HG02798 (cell line): ENCODE measurements at regions not wholly inside any gene's neighbourhood (a gene's known extent, or its start where the extent isn't known, plus 50 kb on each side); places are given as distances from the start of the nearest gene placed in this dataset.
"Not testable (repeated sequence)": the region's sequence is repeated elsewhere in the genome, so short reads cannot be mapped to it uniquely, and the experiment has no call there.

ENCODE experiments used
- ATAC-seq: cut with Tn5 transposase; IDR thresholded peaks from one replicate; pipeline ENCODE4 v1.9.1; 2021; ENCODE audit warnings: mild to moderate bottlenecking; ENCODE audit not compliant: unreplicated experiment, poor library complexity

DNA sequence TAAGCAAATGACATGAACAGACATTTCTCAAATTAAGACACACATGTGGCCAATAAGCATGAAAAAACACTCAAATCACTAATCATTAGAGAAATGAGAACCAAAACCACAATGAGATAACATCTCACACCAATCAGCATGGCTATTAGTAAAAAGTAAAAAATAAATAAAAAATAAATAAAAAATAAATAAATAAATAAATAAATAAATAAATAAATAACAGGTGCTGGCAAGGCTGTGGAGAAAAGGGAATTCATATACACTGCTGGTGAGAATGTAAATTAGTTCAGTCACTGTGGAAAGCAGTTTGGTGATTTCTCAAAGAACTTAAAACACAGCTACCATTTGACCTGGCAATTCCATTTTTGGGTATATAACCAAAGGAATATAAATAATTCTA is 167.1 kb upstream of the CNKSR2 start:
- no peak for ATAC-seq

DNA sequence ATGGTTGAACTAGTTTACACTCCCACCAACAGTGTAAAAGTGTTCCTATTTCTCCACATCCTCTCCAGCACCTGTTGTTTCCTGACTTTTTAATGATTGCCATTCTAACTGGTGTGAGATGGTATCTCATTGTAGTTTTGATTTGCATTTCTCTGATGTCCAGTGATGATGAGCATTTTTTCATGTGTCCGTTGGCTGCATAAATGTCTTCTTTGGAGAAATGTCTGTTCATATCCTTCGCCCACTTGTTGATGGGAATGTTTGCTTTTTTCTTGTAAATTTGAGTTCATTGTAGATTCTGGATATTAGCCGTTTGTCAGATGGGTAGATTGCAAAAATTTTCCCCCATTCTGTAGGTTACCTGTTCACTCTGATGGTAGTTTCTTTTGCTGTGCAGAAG is 155.0 kb upstream of the CNKSR2 start:
- ATAC-seq, result not testable (repeated sequence)

- no peak for ATAC-seq
Observed at GRCh38 chrX:21225643-21226042, 148.6 kb upstream of the CNKSR2 start.

GRCh38 chrX:21228974-21229373 is 145.2 kb upstream of the CNKSR2 start:
- not testable (repeated sequence) for ATAC-seq

GRCh38 chrX:21255032-21255618 is 119.1 kb upstream of the CNKSR2 start:
- peak; percentile 78 for ATAC-seq

GRCh38 chrX:21266949-21267348 is 107.3 kb upstream of the CNKSR2 start:
- no peak for ATAC-seq

GRCh38 chrX:21276736-21277433 is 97.3 kb upstream of the CNKSR2 start:
- no peak for ATAC-seq

DNA sequence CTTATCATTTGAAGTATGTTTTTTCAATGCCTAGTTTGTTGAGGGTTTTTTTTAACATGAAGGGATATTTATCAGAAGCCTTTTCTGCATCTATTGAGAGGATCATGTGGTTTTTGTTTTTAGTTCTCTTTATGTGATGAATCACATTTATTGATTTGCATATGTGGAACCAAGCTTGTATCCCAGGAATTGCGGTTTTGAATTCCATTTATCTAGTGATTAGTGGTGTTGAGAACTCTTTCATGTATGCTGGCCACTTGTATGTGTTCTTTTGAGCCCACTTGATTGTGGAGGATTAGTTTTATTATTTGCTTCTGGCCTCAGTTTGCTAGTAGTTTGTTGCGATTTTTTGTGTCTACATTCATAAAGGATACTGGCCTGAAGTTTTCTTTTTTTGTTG is 85.0 kb upstream of the CNKSR2 start:
- no peak for ATAC-seq

GRCh38 chrX:21295246-21295820 is 78.9 kb upstream of the CNKSR2 start:
- no peak for ATAC-seq

DNA sequence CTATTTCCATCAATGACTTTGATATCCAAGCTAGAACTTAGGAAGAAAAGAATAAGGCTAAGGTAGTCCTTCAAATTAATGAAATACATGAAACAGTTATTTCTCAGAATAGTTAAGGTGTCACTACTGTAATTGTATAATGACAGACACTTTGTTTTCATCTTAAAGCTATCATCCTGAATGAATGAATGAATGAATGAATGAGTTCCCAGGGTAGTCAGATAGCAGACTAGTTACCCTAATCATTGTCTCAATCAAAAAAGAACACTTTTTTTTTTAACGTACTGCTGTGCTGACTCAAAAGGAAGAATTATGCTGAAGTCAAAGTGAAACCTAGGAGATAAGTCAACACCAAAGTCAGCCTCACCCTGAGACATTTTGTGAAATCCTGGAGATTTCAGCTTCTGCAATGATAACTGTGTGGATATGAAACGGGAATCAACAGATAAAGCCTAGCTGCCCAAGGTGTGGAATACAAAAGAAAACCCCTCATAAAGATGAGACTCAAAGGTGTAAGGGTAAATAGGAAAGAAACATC is 68.3 kb upstream of the CNKSR2 start:
- no peak for ATAC-seq

- no peak for ATAC-seq
Observed at GRCh38 chrX:21319323-21319722, 54.9 kb upstream of the CNKSR2 start.
